ENCODE measurements at regions not wholly inside any gene's neighbourhood (a gene's known extent, or its start where the extent isn't known, plus 50 kb on each side); places are given as distances from the start of the nearest gene placed in this dataset.

- H4K91ac ChIP-seq (ENCODE audit: low read length) = no peak overlapping the region
- peak overlapping the region; percentile 50 for H4K8ac ChIP-seq (ENCODE audit: low read length)
- H2BK5ac ChIP-seq (ENCODE audit: low read depth, low read length, poor library complexity, severe bottlenecking) = no peak overlapping the region
- no peaks in the 10 kb centered on the region for H3K27me3 ChIP-seq (ENCODE audit: control insufficient read depth in 1 of 2, insufficient read depth in 1 of 2, low read length in 2 of 2)
- no peaks in the 10 kb centered on the region for H3K79me1 ChIP-seq (replicated peaks; ENCODE audit: low read length, poor library complexity, severe bottlenecking)
- H3K9ac ChIP-seq (ENCODE audit: low read length) = no peak overlapping the region
- no peaks in the 10 kb centered on the region for H3K36me3 ChIP-seq (ENCODE audit: control insufficient read depth in 1 of 2, insufficient read depth in 2 of 2, low read depth in 1 of 2, low read length in 2 of 2)
- no peaks in the 10 kb centered on the region for H3K9me3 ChIP-seq (ENCODE audit: control insufficient read depth, low read length)
- no peak overlapping the region for H2BK120ac ChIP-seq (ENCODE audit: low read depth, low read length)
- H3K14ac ChIP-seq (ENCODE audit: low read length in 2 of 2) = no peak overlapping the region
- no peak overlapping the region for H3K23ac ChIP-seq (ENCODE audit: low read length in 2 of 2)
- no peak overlapping the region for H2BK15ac ChIP-seq (ENCODE audit: low read depth, poor library complexity, severe bottlenecking)
- WGBS = 67% methylated on average over 1 of the region's 3 CpGs
- H2AK5ac ChIP-seq (ENCODE audit: low read length, severe bottlenecking) = no peak overlapping the region
- H3K4me1 ChIP-seq (ENCODE audit: control insufficient read depth, insufficient read depth, low read depth, low read length) = peaks cover 3% of the 10 kb centered on the region
- DNase-seq = peak; percentile 24
- H3K4me2 ChIP-seq (ENCODE audit: low read length, poor library complexity, severe bottlenecking) = no peak overlapping the region
- H2BK12ac ChIP-seq (ENCODE audit: low read length in 2 of 2) = peak overlapping the region; percentile 33 to 72
- no peak overlapping the region for H3K18ac ChIP-seq (ENCODE audit: low read depth in 1 of 2, low read length in 2 of 2)
- peak overlapping the region; percentile 47 for H3K27ac ChIP-seq (ENCODE audit: low read length, poor library complexity, severe bottlenecking)
- no peak overlapping the region for H3K4me3 ChIP-seq (ENCODE audit: insufficient read depth in 1 of 2, low read depth in 1 of 2, low read length in 2 of 2)
- no peak overlapping the region for H3K4ac ChIP-seq (ENCODE audit: low read depth in 1 of 2, low read length in 2 of 2)
- H2AFZ ChIP-seq (ENCODE audit: low read depth, low read length) = no peak overlapping the region
Measured at GRCh38 chr6:42512579-42512978, 51.2 kb upstream of the UBR2 start.

DNA sequence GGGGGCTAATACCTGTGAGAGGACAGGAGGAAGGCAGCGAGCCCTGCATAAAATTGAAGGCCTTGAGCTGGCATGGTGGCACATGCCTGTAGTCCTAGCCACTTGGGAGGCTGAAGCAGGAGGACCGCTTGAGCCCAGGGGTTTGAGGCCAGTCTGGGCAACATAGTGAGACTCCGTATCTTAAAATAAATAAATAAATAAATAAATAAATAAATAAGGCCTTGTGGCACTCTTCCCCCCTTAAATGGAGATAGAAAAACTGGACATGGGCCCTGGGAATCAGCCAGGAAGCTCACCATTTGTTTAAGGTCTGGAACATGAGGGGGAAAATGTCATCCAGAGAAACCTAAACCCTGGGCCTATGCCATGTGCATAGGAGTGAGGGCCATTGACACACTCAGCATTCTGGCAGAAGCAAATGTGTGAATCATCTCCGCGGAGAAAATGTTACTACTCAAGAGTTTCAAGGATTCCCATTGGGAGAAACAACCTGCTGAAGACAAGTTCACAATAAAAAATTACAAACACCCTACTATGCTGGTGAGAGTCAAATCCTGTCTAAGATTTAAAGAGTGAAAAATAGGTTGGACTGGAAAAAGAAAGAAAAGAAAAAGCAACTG is 51.9 kb upstream of the UBR2 start:
- DNase-seq = peak; percentile 12
- no peak overlapping the region for H2BK12ac ChIP-seq (ENCODE audit: low read length in 2 of 2)
- H3K9ac ChIP-seq (ENCODE audit: low read length) = no peak overlapping the region
- H3K9me3 ChIP-seq (ENCODE audit: control insufficient read depth, low read length) = no peaks in the 10 kb centered on the region
- H4K91ac ChIP-seq (ENCODE audit: low read length) = no peak overlapping the region
- H3K4me3 ChIP-seq (ENCODE audit: insufficient read depth in 1 of 2, low read depth in 1 of 2, low read length in 2 of 2) = no peak overlapping the region
- H4K8ac ChIP-seq (ENCODE audit: low read length) = no peak overlapping the region
- H3K4me2 ChIP-seq (ENCODE audit: low read length, poor library complexity, severe bottlenecking) = no peak overlapping the region
- H3K14ac ChIP-seq (ENCODE audit: low read length in 2 of 2) = no peak overlapping the region
- peaks cover 3% of the 10 kb centered on the region for H3K4me1 ChIP-seq (ENCODE audit: control insufficient read depth, insufficient read depth, low read depth, low read length)
- no peak overlapping the region for H2BK120ac ChIP-seq (ENCODE audit: low read depth, low read length)
- H3K27ac ChIP-seq (ENCODE audit: low read length, poor library complexity, severe bottlenecking) = no peak overlapping the region
- H2AK5ac ChIP-seq (ENCODE audit: low read length, severe bottlenecking) = no peak overlapping the region
- 100% methylated on average over 3 of the region's 5 CpGs for WGBS
- H3K18ac ChIP-seq (ENCODE audit: low read depth in 1 of 2, low read length in 2 of 2) = no peak overlapping the region
- H3K36me3 ChIP-seq (ENCODE audit: control insufficient read depth in 1 of 2, insufficient read depth in 2 of 2, low read depth in 1 of 2, low read length in 2 of 2) = no peaks in the 10 kb centered on the region
- H2AFZ ChIP-seq (ENCODE audit: low read depth, low read length) = no peak overlapping the region
- no peak overlapping the region for H2BK15ac ChIP-seq (ENCODE audit: low read depth, poor library complexity, severe bottlenecking)
- peak overlapping the region in 1 of 2 experiments; percentile 3 for H3K23ac ChIP-seq (ENCODE audit: low read length in 2 of 2)
- no peaks in the 10 kb centered on the region for H3K27me3 ChIP-seq (ENCODE audit: control insufficient read depth in 1 of 2, insufficient read depth in 1 of 2, low read length in 2 of 2)
- H3K4ac ChIP-seq (ENCODE audit: low read depth in 1 of 2, low read length in 2 of 2) = no peak overlapping the region
- no peaks in the 10 kb centered on the region for H3K79me1 ChIP-seq (replicated peaks; ENCODE audit: low read length, poor library complexity, severe bottlenecking)
- no peak overlapping the region for H2BK5ac ChIP-seq (ENCODE audit: low read depth, low read length, poor library complexity, severe bottlenecking)

DNA sequence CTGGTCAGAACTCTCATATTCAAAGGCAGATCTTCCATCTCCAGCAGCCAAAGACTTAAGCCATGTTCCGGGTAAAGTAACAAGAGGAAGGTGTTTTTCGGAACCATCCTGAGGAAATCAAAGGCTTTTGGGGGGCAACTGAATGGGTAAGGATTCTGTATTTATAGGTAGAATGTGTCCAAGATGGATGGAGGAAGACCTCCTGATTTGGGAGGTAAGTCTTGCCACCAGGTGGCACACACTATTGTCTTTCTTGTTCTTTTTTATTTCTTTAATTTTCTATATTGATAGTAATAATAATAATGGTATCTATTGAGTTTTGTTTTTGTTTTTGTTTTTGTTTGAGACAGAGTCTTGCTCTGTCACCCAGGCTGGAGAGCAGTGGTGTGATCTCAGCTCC is 53.0 kb upstream of the UBR2 start:
- no peak overlapping the region for H3K14ac ChIP-seq (ENCODE audit: low read length in 2 of 2)
- no peaks in the 10 kb centered on the region for H3K9me3 ChIP-seq (ENCODE audit: control insufficient read depth, low read length)
- no peaks in the 10 kb centered on the region for H3K36me3 ChIP-seq (ENCODE audit: control insufficient read depth in 1 of 2, insufficient read depth in 2 of 2, low read depth in 1 of 2, low read length in 2 of 2)
- H3K18ac ChIP-seq (ENCODE audit: low read depth in 1 of 2, low read length in 2 of 2) = no peak overlapping the region
- no peak overlapping the region for H2BK5ac ChIP-seq (ENCODE audit: low read depth, low read length, poor library complexity, severe bottlenecking)
- H4K91ac ChIP-seq (ENCODE audit: low read length) = no peak overlapping the region
- H3K9ac ChIP-seq (ENCODE audit: low read length) = no peak overlapping the region
- no peak overlapping the region for H3K4me2 ChIP-seq (ENCODE audit: low read length, poor library complexity, severe bottlenecking)
- no peak overlapping the region for H3K4ac ChIP-seq (ENCODE audit: low read depth in 1 of 2, low read length in 2 of 2)
- no peak overlapping the region for H3K27ac ChIP-seq (ENCODE audit: low read length, poor library complexity, severe bottlenecking)
- no peak for DNase-seq
- no peak overlapping the region for H2AK5ac ChIP-seq (ENCODE audit: low read length, severe bottlenecking)
- H4K8ac ChIP-seq (ENCODE audit: low read length) = no peak overlapping the region
- no peak overlapping the region for H2BK120ac ChIP-seq (ENCODE audit: low read depth, low read length)
- 97% methylated on average over 2 of the region's 2 CpGs for WGBS
- H2BK15ac ChIP-seq (ENCODE audit: low read depth, poor library complexity, severe bottlenecking) = no peak overlapping the region
- no peak overlapping the region for H2BK12ac ChIP-seq (ENCODE audit: low read length in 2 of 2)
- peaks cover 3% of the 10 kb centered on the region for H3K4me1 ChIP-seq (ENCODE audit: control insufficient read depth, insufficient read depth, low read depth, low read length)
- H3K4me3 ChIP-seq (ENCODE audit: insufficient read depth in 1 of 2, low read depth in 1 of 2, low read length in 2 of 2) = no peak overlapping the region
- H3K23ac ChIP-seq (ENCODE audit: low read length in 2 of 2) = no peak overlapping the region
- H3K27me3 ChIP-seq (ENCODE audit: control insufficient read depth in 1 of 2, insufficient read depth in 1 of 2, low read length in 2 of 2) = no peaks in the 10 kb centered on the region
- no peaks in the 10 kb centered on the region for H3K79me1 ChIP-seq (replicated peaks; ENCODE audit: low read length, poor library complexity, severe bottlenecking)
- H2AFZ ChIP-seq (ENCODE audit: low read depth, low read length) = no peak overlapping the region

DNA sequence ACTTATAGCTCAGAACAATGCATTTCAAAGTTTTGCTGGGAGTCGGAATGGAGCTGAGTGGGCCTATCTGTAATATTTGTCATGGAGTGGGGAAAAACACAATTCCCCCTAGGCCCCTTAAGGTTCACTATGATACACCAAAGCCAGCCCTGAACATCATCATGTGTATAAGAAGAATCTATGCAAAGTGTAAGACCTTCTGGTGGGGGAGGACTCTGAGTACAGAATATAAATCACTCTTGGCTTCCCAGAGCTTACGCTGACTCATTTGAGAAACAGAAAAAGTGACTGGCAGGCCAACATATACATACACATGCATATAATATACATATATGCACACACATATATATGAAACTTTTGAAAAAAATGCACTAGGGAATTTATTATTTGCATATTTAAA is 54.1 kb upstream of the UBR2 start:
- no peak overlapping the region for H3K4ac ChIP-seq (ENCODE audit: low read depth in 1 of 2, low read length in 2 of 2)
- H4K8ac ChIP-seq (ENCODE audit: low read length) = no peak overlapping the region
- no peak overlapping the region for H3K14ac ChIP-seq (ENCODE audit: low read length in 2 of 2)
- no peak overlapping the region for H2BK120ac ChIP-seq (ENCODE audit: low read depth, low read length)
- no peak overlapping the region for H2AK5ac ChIP-seq (ENCODE audit: low read length, severe bottlenecking)
- H3K27ac ChIP-seq (ENCODE audit: low read length, poor library complexity, severe bottlenecking) = no peak overlapping the region
- H2BK12ac ChIP-seq (ENCODE audit: low read length in 2 of 2) = no peak overlapping the region
- WGBS = no CpG with 5 or more reads among the region's 2 CpGs
- H3K18ac ChIP-seq (ENCODE audit: low read depth in 1 of 2, low read length in 2 of 2) = no peak overlapping the region
- H3K23ac ChIP-seq (ENCODE audit: low read length in 2 of 2) = no peak overlapping the region
- H3K4me1 ChIP-seq (ENCODE audit: control insufficient read depth, insufficient read depth, low read depth, low read length) = peaks cover 3% of the 10 kb centered on the region
- H2AFZ ChIP-seq (ENCODE audit: low read depth, low read length) = no peak overlapping the region
- H2BK15ac ChIP-seq (ENCODE audit: low read depth, poor library complexity, severe bottlenecking) = no peak overlapping the region
- H3K4me2 ChIP-seq (ENCODE audit: low read length, poor library complexity, severe bottlenecking) = no peak overlapping the region
- no peaks in the 10 kb centered on the region for H3K79me1 ChIP-seq (replicated peaks; ENCODE audit: low read length, poor library complexity, severe bottlenecking)
- H4K91ac ChIP-seq (ENCODE audit: low read length) = no peak overlapping the region
- H3K27me3 ChIP-seq (ENCODE audit: control insufficient read depth in 1 of 2, insufficient read depth in 1 of 2, low read length in 2 of 2) = no peaks in the 10 kb centered on the region
- no peaks in the 10 kb centered on the region for H3K36me3 ChIP-seq (ENCODE audit: control insufficient read depth in 1 of 2, insufficient read depth in 2 of 2, low read depth in 1 of 2, low read length in 2 of 2)
- peak; percentile 22 for DNase-seq
- H2BK5ac ChIP-seq (ENCODE audit: low read depth, low read length, poor library complexity, severe bottlenecking) = no peak overlapping the region
- no peak overlapping the region for H3K4me3 ChIP-seq (ENCODE audit: insufficient read depth in 1 of 2, low read depth in 1 of 2, low read length in 2 of 2)
- H3K9ac ChIP-seq (ENCODE audit: low read length) = no peak overlapping the region
- H3K9me3 ChIP-seq (ENCODE audit: control insufficient read depth, low read length) = no peaks in the 10 kb centered on the region

Measured in mesenchymal stem cell (in vitro differentiated cells and primary cell).